HCT116 (cell line): ENCODE measurements at regions not wholly inside any gene's neighbourhood (a gene's known extent, or its start where the extent isn't known, plus 50 kb on each side); places are given as distances from the start of the nearest gene placed in this dataset.

ENCODE experiments used
- POLR2A ChIP-seq: IDR thresholded peaks from 2 replicates; pipeline ENCODE4 v1.7.0; 2011; ENCODE audit warnings: borderline replicate concordance; ENCODE audit not compliant: insufficient read depth, insufficient read length; ENCODE audit errors: extremely low read depth
- TCF7L2 ChIP-seq: IDR thresholded peaks from 2 replicates; pipeline ENCODE4 v1.7.0; 2011; ENCODE audit warnings: borderline replicate concordance, inconsistent platforms; ENCODE audit not compliant: insufficient read depth, insufficient read length; ENCODE audit errors: extremely low read depth
- ZFX ChIP-seq: fragments of 450-650 bp; IDR thresholded peaks from 2 replicates; pipeline ENCODE4 v1.6.1; 2017

- no peak for TF ChIP-seq TCF7L2
- TF ChIP-seq POLR2A: no peak
- TF ChIP-seq ZFX: no peak
Observed at GRCh38 chr6:126180585-126180984, 159.3 kb upstream of the CENPW start.
